Aorta (tissue), 5 donors: ENCODE measurements at regions not wholly inside any gene's neighbourhood (a gene's known extent, or its start where the extent isn't known, plus 50 kb on each side); places are given as distances from the start of the nearest gene placed in this dataset.
"Not testable (repeated sequence)": the region's sequence is repeated elsewhere in the genome, so short reads cannot be mapped to it uniquely, and the experiment has no call there.

ENCODE experiments used
- ATAC-seq: fragments of 200-7000 bp; cut with Tn5 transposase; one replicate; pipeline ENCODE4 v1.9.1; 2022; ENCODE audit warnings: moderate library complexity; ENCODE audit not compliant: low FRiP score
- DNase-seq, 2 donors: peaks; one replicate each; pipeline ENCODE4 v3.0.0-alpha.2; 2020
- H3K27ac ChIP-seq, 2 donors: one replicate each; pipeline ENCODE4 v1.5.1; 2013; ENCODE audit warnings: low read length in 2 of 2, mild to moderate bottlenecking in 2 of 2, moderate library complexity in 2 of 2, control low read depth in 1 of 2, inconsistent platforms in 1 of 2, low read depth in 1 of 2
- H3K27me3 ChIP-seq, 2 donors: one replicate each; pipeline ENCODE4 v1.6.1; 2013; ENCODE audit warnings: control low read depth in 1 of 2, low read length in 1 of 2, mild to moderate bottlenecking in 1 of 2, moderate library complexity in 1 of 2; ENCODE audit not compliant: insufficient read depth in 2 of 2, control insufficient read depth in 1 of 2
- H3K36me3 ChIP-seq, 2 donors: one replicate each; pipeline ENCODE4 v1.6.1; 2013; ENCODE audit warnings: control low read depth in 1 of 2, low read length in 1 of 2, mild to moderate bottlenecking in 1 of 2; ENCODE audit not compliant: insufficient read depth in 2 of 2, control insufficient read depth in 1 of 2
- H3K4me1 ChIP-seq, 2 donors: one replicate each; pipeline ENCODE4 v1.6.1; 2013; ENCODE audit warnings: low read length in 2 of 2, control low read depth in 1 of 2, mild to moderate bottlenecking in 1 of 2, moderate library complexity in 1 of 2; ENCODE audit not compliant: insufficient read depth in 2 of 2, control insufficient read depth in 1 of 2
- H3K4me3 ChIP-seq, 2 donors: one replicate each; pipeline ENCODE4 v1.5.1; 2013; ENCODE audit warnings: low read length in 2 of 2, control low read depth in 1 of 2, mild to moderate bottlenecking in 1 of 2
- H3K9me3 ChIP-seq: one replicate; pipeline ENCODE4 v1.6.1; 2013; ENCODE audit warnings: mild to moderate bottlenecking, low read length; ENCODE audit not compliant: control insufficient read depth
- WGBS, 2 donors: extraction: QIAGEN DNeasy Blood & Tissue Kit; methylation state at CpG; one replicate each; pipeline ENCODE4 v1.1.7; 2013; 5-methylcytosine and 5-hydroxymethylcytosine counted together
- intact Hi-C, 2 donors: fragments of 100-400 bp; cut with DNase I; formaldehyde crosslinking; loops; one replicate each; pipeline versions ENCODE4 v1.14.2 to v1.15.0; 2022
- donor health status: healthy with polysubstance abuse.
- donor health status: Bipolar disorder and iron deficiency.
- donor health status: DM: no; HTN: no; CAD: no.
- donor health status: DM: no; HTN: no; CAD: no.
- donor health status: DM: yes; HTN: yes; CAD: no.

DNA sequence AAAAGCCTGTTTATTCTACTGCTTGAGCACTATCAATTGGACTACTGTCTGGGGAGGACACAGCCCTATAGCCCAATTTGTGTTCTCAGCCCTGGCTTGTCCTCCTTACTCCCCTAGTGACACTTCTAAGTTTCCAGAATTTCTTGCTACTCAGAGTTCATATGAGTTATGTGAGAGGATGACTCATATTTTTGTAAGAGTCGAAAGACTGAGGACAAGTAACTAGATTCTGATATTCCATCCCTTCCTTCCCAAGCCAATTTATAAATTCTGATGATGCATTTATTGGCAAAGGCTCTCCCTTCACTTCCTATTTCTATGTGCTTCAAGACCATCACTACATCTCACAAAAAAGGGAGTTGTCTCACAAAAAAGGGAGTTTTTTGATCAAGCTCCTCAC, 422.2 kb upstream of the DEPDC1 start:
- no peak overlapping the region for H3K27ac ChIP-seq
- ATAC-seq, result peak; percentile 42

GRCh38 chr1:68923475-68924088, 426.7 kb upstream of the DEPDC1 start:
- not testable (repeated sequence) for H3K27ac ChIP-seq, H3K27me3 ChIP-seq, H3K36me3 ChIP-seq, H3K9me3 ChIP-seq, DNase-seq, ATAC-seq, H3K4me1 ChIP-seq, H3K4me3 ChIP-seq
- 95 to 98% methylated on average over 28 to 30 of the region's 30 CpGs for WGBS, 2 donors
- intact Hi-C loops, result loop anchor here in 1 of 2 donors (5.0 kb wide), 1 partner anchor 34 kb away; no protein-coding TSS in a partner anchor

More for the DNA sequence above, 422.2 kb upstream of the DEPDC1 start:
- WGBS, 2 donors, result 6% methylated on average over 1 of the region's 1 CpG
- Histone ChIP-seq H3K4me1 (peaks cover 4 to 6% of the 10 kb centered on the region in 2 donors), H3K36me3 (no peaks in the 10 kb centered on the region), H3K9me3 (no peaks in the 10 kb centered on the region), H3K4me3 (no peak overlapping the region), H3K27me3 (no peaks in the 10 kb centered on the region)
- DNase-seq, result no peak
- intact Hi-C loops, result no loop called here

GRCh38 chr1:68930101-68930500, 433.2 kb upstream of the DEPDC1 start:
- ATAC-seq, result no peak
- intact Hi-C loops, result no loop called here
- H3K4me1 ChIP-seq, result no peaks in the 10 kb centered on the region
- H3K36me3 ChIP-seq, result no peaks in the 10 kb centered on the region
- no peak overlapping the region for H3K4me3 ChIP-seq
- no peaks in the 10 kb centered on the region for H3K27me3 ChIP-seq
- WGBS, 2 donors, result 96% methylated on average over 1 of the region's 1 CpG
- DNase-seq, result no peak
- no peaks in the 10 kb centered on the region for H3K9me3 ChIP-seq
- H3K27ac ChIP-seq, result no peak overlapping the region

DNA sequence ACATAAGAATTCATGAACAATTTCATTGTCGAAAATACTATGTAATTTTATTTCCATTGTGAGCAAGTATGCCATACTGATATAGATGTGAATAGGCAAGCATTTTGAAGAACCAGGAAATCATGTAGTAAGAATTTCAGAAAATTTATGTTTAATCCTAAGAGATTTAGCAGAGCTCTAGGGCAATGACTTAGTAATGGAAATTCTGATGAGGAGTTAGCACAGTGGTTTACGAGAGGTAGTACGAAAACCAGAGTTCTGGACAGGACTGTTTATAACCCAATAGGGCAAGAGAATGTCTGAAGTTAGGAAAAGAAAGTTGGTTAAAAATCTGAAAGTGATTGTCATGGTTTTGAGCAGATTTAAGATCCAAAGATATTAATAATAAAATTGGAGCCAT, 439.6 kb upstream of the DEPDC1 start:
- no peak overlapping the region for H3K4me3 ChIP-seq
- H3K9me3 ChIP-seq, result no peaks in the 10 kb centered on the region
- DNase-seq, result no peak
- H3K27me3 ChIP-seq, result no peaks in the 10 kb centered on the region
- intact Hi-C loops, result no loop called here
- no peaks in the 10 kb centered on the region for H3K36me3 ChIP-seq
- no peaks in the 10 kb centered on the region for H3K4me1 ChIP-seq
- ATAC-seq, result no peak
- 90 to 93% methylated on average over 3 of the region's 3 CpGs for WGBS, 2 donors
- H3K27ac ChIP-seq, result no peak overlapping the region

DNA sequence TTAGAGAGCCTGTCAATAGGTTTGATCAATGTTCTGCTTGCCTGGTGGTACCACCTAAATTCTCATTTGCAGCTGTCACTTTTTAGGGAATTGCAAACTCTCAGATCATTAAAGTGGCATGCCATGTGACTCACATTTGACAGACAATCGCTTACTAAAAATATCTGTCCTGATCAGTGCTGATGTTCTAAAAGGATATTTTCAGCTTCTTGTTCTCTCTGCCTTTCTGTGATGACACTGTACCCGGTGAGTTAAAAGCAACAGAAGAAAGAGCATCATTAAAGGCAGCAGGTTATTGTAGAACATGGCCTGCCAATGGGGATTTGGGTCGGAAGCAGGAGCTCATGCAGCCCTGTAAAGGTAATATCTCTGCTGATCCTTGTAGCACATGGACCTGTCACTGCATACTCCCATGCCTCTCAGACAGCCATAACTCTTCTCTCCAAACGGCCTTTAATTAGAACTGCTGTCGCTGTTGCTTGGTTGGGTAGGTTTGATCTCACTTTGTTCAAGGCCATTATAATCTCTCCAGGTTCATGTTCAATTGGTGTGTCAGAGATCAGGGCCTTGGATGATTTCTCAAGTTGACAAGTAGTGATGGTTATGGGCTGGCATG, 441.3 kb upstream of the DEPDC1 start:
- Histone ChIP-seq H3K27me3 (no peaks in the 10 kb centered on the region), H3K9me3 (no peaks in the 10 kb centered on the region), H3K4me3 (no peak overlapping the region), H3K4me1 (no peaks in the 10 kb centered on the region), H3K27ac (no peak overlapping the region), H3K36me3 (no peaks in the 10 kb centered on the region)
- DNase-seq (no peak), ATAC-seq (no peak)
- intact Hi-C loops, result no loop called here
- 93 to 95% methylated on average over 5 of the region's 5 CpGs for WGBS, 2 donors

DNA sequence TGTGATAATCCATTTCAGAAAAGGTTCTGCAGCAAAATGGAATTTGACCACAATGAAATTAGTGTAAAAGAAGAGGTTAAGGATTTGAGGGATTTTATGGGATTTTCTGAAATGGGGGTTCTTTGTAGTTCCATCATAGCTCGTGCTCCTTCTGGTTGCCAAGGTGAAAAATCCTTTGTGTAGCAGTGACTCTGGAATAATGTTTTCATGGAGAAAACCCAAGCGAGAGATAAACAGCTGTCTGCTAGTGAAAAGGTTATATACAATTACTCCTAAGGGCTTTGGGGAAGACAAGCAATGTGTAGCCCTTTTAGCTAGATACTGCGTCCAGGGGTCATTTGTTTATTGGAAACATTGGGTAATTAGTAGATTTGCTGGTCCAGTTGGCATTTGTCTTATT, 453.2 kb upstream of the DEPDC1 start:
- ATAC-seq, result no peak
- no peak overlapping the region for H3K27ac ChIP-seq
- intact Hi-C loops, result no loop called here
- H3K4me1 ChIP-seq, result no peaks in the 10 kb centered on the region
- DNase-seq, result no peak
- H3K4me3 ChIP-seq, result no peak overlapping the region
- no peaks in the 10 kb centered on the region for H3K27me3 ChIP-seq
- H3K9me3 ChIP-seq, result peaks cover 1% of the 10 kb centered on the region
- H3K36me3 ChIP-seq, result no peaks in the 10 kb centered on the region
- WGBS, 2 donors, result 87 to 91% methylated on average over 3 of the region's 3 CpGs

GRCh38 chr1:68953311-68953710, 456.4 kb upstream of the DEPDC1 start:
- ATAC-seq (no peak), DNase-seq (no peak)
- H3K27me3 ChIP-seq, result no peaks in the 10 kb centered on the region
- H3K36me3 ChIP-seq, result no peaks in the 10 kb centered on the region
- no peak overlapping the region for H3K4me3 ChIP-seq
- WGBS, 2 donors, result 12 to 13% methylated on average over 1 of the region's 1 CpG
- intact Hi-C loops, result no loop called here
- no peaks in the 10 kb centered on the region for H3K4me1 ChIP-seq
- no peak overlapping the region for H3K27ac ChIP-seq
- H3K9me3 ChIP-seq, result peaks cover 1% of the 10 kb centered on the region

DNA sequence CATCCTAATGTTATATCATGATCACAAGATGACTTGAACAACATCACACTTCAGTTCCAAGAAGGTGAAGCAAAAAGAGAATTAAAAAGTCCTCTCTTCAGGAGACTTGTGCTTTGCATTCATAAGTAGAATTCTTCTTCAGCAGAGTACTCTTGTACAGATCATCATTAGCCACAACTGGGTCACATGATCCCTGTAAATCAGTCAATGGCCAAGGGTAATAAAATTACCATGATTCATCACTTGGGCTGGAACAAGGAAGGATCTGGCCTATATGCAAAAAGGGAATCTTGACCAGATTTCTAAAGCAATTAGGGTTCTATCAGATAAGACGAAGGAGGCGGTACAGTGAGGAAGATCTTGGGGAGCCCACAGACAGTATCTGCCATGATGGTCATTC, 458.0 kb upstream of the DEPDC1 start:
- WGBS, 2 donors, result 97 to 98% methylated on average over 2 of the region's 2 CpGs
- H3K27ac ChIP-seq, result no peak overlapping the region
- H3K4me3 ChIP-seq, result no peak overlapping the region
- DNase-seq, result no peak
- peak; percentile 49 for ATAC-seq
- H3K36me3 ChIP-seq, result no peaks in the 10 kb centered on the region
- intact Hi-C loops, result loop anchor here in 1 of 2 donors (5.0 kb wide), 1 partner anchor 33 kb away; no protein-coding TSS in a partner anchor
- no peaks in the 10 kb centered on the region for H3K27me3 ChIP-seq
- H3K9me3 ChIP-seq, result no peaks in the 10 kb centered on the region
- no peaks in the 10 kb centered on the region for H3K4me1 ChIP-seq

- no peak for ATAC-seq
Measured at GRCh38 chr1:68955424-68955823, 458.5 kb upstream of the DEPDC1 start.

More at GRCh38 chr1:68955424-68955823, 458.5 kb upstream of the DEPDC1 start:
- Histone ChIP-seq H3K36me3 (no peaks in the 10 kb centered on the region), H3K27me3 (no peaks in the 10 kb centered on the region), H3K4me3 (no peak overlapping the region), H3K9me3 (no peaks in the 10 kb centered on the region), H3K4me1 (no peaks in the 10 kb centered on the region), H3K27ac (no peak overlapping the region)
- WGBS, 2 donors, result 4 to 8% methylated on average over 5 of the region's 5 CpGs
- no peak for DNase-seq
- intact Hi-C loops, result loop anchor here in 1 of 2 donors (5.0 kb wide), 1 partner anchor 33 kb away; no protein-coding TSS in a partner anchor
